Activated T-helper 17 cell treated with anti-CD3 and anti-CD28 coated beads, Interleukin-2, amount 50 U/mL, for 72 hours (primary cell): ENCODE measurements at regions not wholly inside any gene's neighbourhood (a gene's known extent, or its start where the extent isn't known, plus 50 kb on each side); places are given as distances from the start of the nearest gene placed in this dataset.

Source experiments
- ATAC-seq: fragments of 150-1000 bp; cut with Tn5 transposase; replicated peaks from 2 replicates; pipeline ENCODE4 v1.10.0; 2021; ENCODE audit warnings: mild to moderate bottlenecking, moderate library complexity
- H3K27ac Mint-ChIP-seq: one replicate; pipeline ENCODE4 v1.8.0; 2022; ENCODE audit warnings: mixed read lengths
- H3K27me3 Mint-ChIP-seq: one replicate; pipeline ENCODE4 v1.8.0; 2022; ENCODE audit warnings: mixed read lengths
- H3K36me3 Mint-ChIP-seq: one replicate; pipeline ENCODE4 v1.8.0; 2022; ENCODE audit warnings: low read depth, mild to moderate bottlenecking, mixed read lengths
- H3K4me1 Mint-ChIP-seq: one replicate; pipeline ENCODE4 v1.8.0; 2022; ENCODE audit warnings: mixed read lengths
- H3K4me3 Mint-ChIP-seq: one replicate; pipeline ENCODE4 v1.8.0; 2022; ENCODE audit warnings: mild to moderate bottlenecking, mixed read lengths
- H3K9me3 Mint-ChIP-seq: one replicate; pipeline ENCODE4 v1.8.0; 2022; ENCODE audit warnings: mixed read lengths

GRCh38 chr2:18396329-18397010 is 164.0 kb downstream of the RDH14 start:
- H3K9me3 Mint-ChIP-seq = no peaks in the 10 kb centered on the region
- peaks cover 14% of the 10 kb centered on the region for H3K27me3 Mint-ChIP-seq
- no peaks in the 10 kb centered on the region for H3K4me1 Mint-ChIP-seq

GRCh38 chr2:18395555-18395954 is 164.9 kb downstream of the RDH14 start:
- Mint-ChIP-seq H3K4me3 (no peak overlapping the region), H3K9me3 (no peaks in the 10 kb centered on the region)

More at GRCh38 chr2:18396329-18397010, 164.0 kb downstream of the RDH14 start:
- Mint-ChIP-seq H3K4me3 (no peak overlapping the region), H3K27ac (no peak overlapping the region), H3K36me3 (no peaks in the 10 kb centered on the region)
- ATAC-seq = no peak

GRCh38 chr2:18387441-18388206 is 172.8 kb downstream of the RDH14 start:
- H3K36me3 Mint-ChIP-seq = no peaks in the 10 kb centered on the region
- no peaks in the 10 kb centered on the region for H3K9me3 Mint-ChIP-seq
- no peaks in the 10 kb centered on the region for H3K4me1 Mint-ChIP-seq
- H3K27ac Mint-ChIP-seq = no peak overlapping the region
- peaks cover 7% of the 10 kb centered on the region for H3K27me3 Mint-ChIP-seq
- no peak overlapping the region for H3K4me3 Mint-ChIP-seq
- ATAC-seq = peak; percentile 63

More at GRCh38 chr2:18395555-18395954, 164.9 kb downstream of the RDH14 start:
- H3K27ac Mint-ChIP-seq = no peak overlapping the region
- H3K27me3 Mint-ChIP-seq = peaks cover 14% of the 10 kb centered on the region
- no peaks in the 10 kb centered on the region for H3K36me3 Mint-ChIP-seq
- ATAC-seq = no peak
- H3K4me1 Mint-ChIP-seq = no peaks in the 10 kb centered on the region

GRCh38 chr2:18384242-18384641 is 176.2 kb downstream of the RDH14 start:
- Mint-ChIP-seq H3K27ac (no peak overlapping the region), H3K4me3 (no peak overlapping the region), H3K4me1 (no peaks in the 10 kb centered on the region), H3K36me3 (no peaks in the 10 kb centered on the region), H3K27me3 (peaks cover 15% of the 10 kb centered on the region), H3K9me3 (no peaks in the 10 kb centered on the region)
- ATAC-seq = no peak

GRCh38 chr2:18381386-18381785 is 179.1 kb downstream of the RDH14 start:
- Mint-ChIP-seq H3K4me1 (no peaks in the 10 kb centered on the region), H3K9me3 (no peaks in the 10 kb centered on the region), H3K27ac (no peak overlapping the region), H3K36me3 (no peaks in the 10 kb centered on the region), H3K4me3 (no peak overlapping the region), H3K27me3 (peaks cover 21% of the 10 kb centered on the region)
- no peak for ATAC-seq

- no peak for ATAC-seq
- Mint-ChIP-seq H3K9me3 (no peaks in the 10 kb centered on the region), H3K36me3 (no peaks in the 10 kb centered on the region), H3K27me3 (peaks cover 21% of the 10 kb centered on the region), H3K27ac (no peak overlapping the region), H3K4me1 (no peaks in the 10 kb centered on the region), H3K4me3 (no peak overlapping the region)
Observed at GRCh38 chr2:18380321-18380720, 180.1 kb downstream of the RDH14 start.

GRCh38 chr2:18379870-18380269 is 180.6 kb downstream of the RDH14 start:
- H3K9me3 Mint-ChIP-seq = no peaks in the 10 kb centered on the region
- peaks cover 21% of the 10 kb centered on the region for H3K27me3 Mint-ChIP-seq
- ATAC-seq = no peak
- no peak overlapping the region for H3K27ac Mint-ChIP-seq
- H3K4me3 Mint-ChIP-seq = no peak overlapping the region
- no peaks in the 10 kb centered on the region for H3K4me1 Mint-ChIP-seq
- H3K36me3 Mint-ChIP-seq = no peaks in the 10 kb centered on the region

GRCh38 chr2:18378020-18378653 is 182.3 kb downstream of the RDH14 start:
- Mint-ChIP-seq H3K9me3 (no peaks in the 10 kb centered on the region), H3K4me1 (no peaks in the 10 kb centered on the region), H3K27me3 (peaks cover 21% of the 10 kb centered on the region), H3K27ac (no peak overlapping the region), H3K36me3 (no peaks in the 10 kb centered on the region), H3K4me3 (no peak overlapping the region)
- ATAC-seq = peak; percentile 31

- Mint-ChIP-seq H3K4me1 (no peaks in the 10 kb centered on the region), H3K9me3 (no peaks in the 10 kb centered on the region), H3K27me3 (peaks cover 16% of the 10 kb centered on the region), H3K4me3 (no peak overlapping the region), H3K36me3 (no peaks in the 10 kb centered on the region), H3K27ac (no peak overlapping the region)
- ATAC-seq = no peak
Observed at GRCh38 chr2:18376936-18377335, 183.5 kb downstream of the RDH14 start.

- no peak for ATAC-seq
- Mint-ChIP-seq H3K27ac (no peak overlapping the region), H3K4me1 (no peaks in the 10 kb centered on the region), H3K36me3 (no peaks in the 10 kb centered on the region), H3K9me3 (no peaks in the 10 kb centered on the region), H3K4me3 (no peak overlapping the region), H3K27me3 (peaks cover 20% of the 10 kb centered on the region)
Observed at GRCh38 chr2:18373664-18374063, 186.8 kb downstream of the RDH14 start.

GRCh38 chr2:18373081-18373480 is 187.4 kb downstream of the RDH14 start:
- Mint-ChIP-seq H3K36me3 (no peaks in the 10 kb centered on the region), H3K4me3 (no peak overlapping the region), H3K9me3 (no peaks in the 10 kb centered on the region), H3K27me3 (peaks cover 19% of the 10 kb centered on the region), H3K4me1 (no peaks in the 10 kb centered on the region), H3K27ac (no peak overlapping the region)
- no peak for ATAC-seq

GRCh38 chr2:18372641-18373040 is 187.8 kb downstream of the RDH14 start:
- H3K9me3 Mint-ChIP-seq = no peaks in the 10 kb centered on the region

GRCh38 chr2:18369760-18370159 is 190.7 kb downstream of the RDH14 start:
- H3K27me3 Mint-ChIP-seq = peaks cover 19% of the 10 kb centered on the region
- H3K27ac Mint-ChIP-seq = no peak overlapping the region

More at GRCh38 chr2:18372641-18373040, 187.8 kb downstream of the RDH14 start:
- Mint-ChIP-seq H3K27ac (no peak overlapping the region), H3K36me3 (no peaks in the 10 kb centered on the region), H3K4me1 (no peaks in the 10 kb centered on the region), H3K4me3 (no peak overlapping the region), H3K27me3 (peaks cover 19% of the 10 kb centered on the region)
- no peak for ATAC-seq

GRCh38 chr2:18368008-18368407 is 192.4 kb downstream of the RDH14 start:
- no peak overlapping the region for H3K4me3 Mint-ChIP-seq
- H3K27me3 Mint-ChIP-seq = peaks cover 19% of the 10 kb centered on the region
- no peaks in the 10 kb centered on the region for H3K9me3 Mint-ChIP-seq
- H3K27ac Mint-ChIP-seq = no peak overlapping the region
- ATAC-seq = no peak
- no peaks in the 10 kb centered on the region for H3K4me1 Mint-ChIP-seq
- no peaks in the 10 kb centered on the region for H3K36me3 Mint-ChIP-seq

More at GRCh38 chr2:18369760-18370159, 190.7 kb downstream of the RDH14 start:
- no peaks in the 10 kb centered on the region for H3K4me1 Mint-ChIP-seq
- H3K9me3 Mint-ChIP-seq = no peaks in the 10 kb centered on the region
- ATAC-seq = no peak
- no peak overlapping the region for H3K4me3 Mint-ChIP-seq
- no peaks in the 10 kb centered on the region for H3K36me3 Mint-ChIP-seq

GRCh38 chr2:18365342-18365741 is 195.1 kb downstream of the RDH14 start:
- Mint-ChIP-seq H3K4me3 (no peak overlapping the region), H3K36me3 (no peaks in the 10 kb centered on the region), H3K9me3 (no peaks in the 10 kb centered on the region), H3K27me3 (peaks cover 24% of the 10 kb centered on the region), H3K27ac (no peak overlapping the region), H3K4me1 (no peaks in the 10 kb centered on the region)
- ATAC-seq = no peak
